Activated naive CD8-positive, alpha-beta T cell treated with anti-CD3 and anti-CD28 coated beads, Interleukin-2, amount 10 ng/mL, durations not matched to agents 7 days and 5 days (primary cell): ENCODE measurements at regions not wholly inside any gene's neighbourhood (a gene's known extent, or its start where the extent isn't known, plus 50 kb on each side); places are given as distances from the start of the nearest gene placed in this dataset.
"Not testable (repeated sequence)": the region's sequence is repeated elsewhere in the genome, so short reads cannot be mapped to it uniquely, and the experiment has no call there.

Experiments used
- ATAC-seq: fragments of 150-1000 bp; cut with Tn5 transposase; one replicate; pipeline ENCODE4 v1.10.0; 2021; ENCODE audit warnings: low read depth, moderate library complexity
- POLR2A ChIA-PET: fragments of 350-600 bp; sonication (Branson Sonifier 250); formaldehyde crosslinking; loops from one replicate; lab custom pipeline; 2021; ENCODE audit warnings: antibody characterized with exemption; lab: Charles Lee
- DNase-seq: peaks from one replicate; pipeline ENCODE4 v3.0.0; 2021
- H3K27ac Mint-ChIP-seq: one replicate; pipeline ENCODE4 v1.8.0; 2022; ENCODE audit warnings: mild to moderate bottlenecking, mixed read lengths
- H3K27me3 Mint-ChIP-seq: one replicate; pipeline ENCODE4 v1.8.0; 2022; ENCODE audit warnings: mild to moderate bottlenecking, moderate library complexity, mixed read lengths
- H3K36me3 Mint-ChIP-seq: one replicate; pipeline ENCODE4 v1.8.0; 2021; ENCODE audit warnings: mild to moderate bottlenecking, mixed read lengths
- H3K4me1 Mint-ChIP-seq: one replicate; pipeline ENCODE4 v1.8.0; 2021; ENCODE audit warnings: mixed read lengths
- H3K4me3 Mint-ChIP-seq: one replicate; pipeline ENCODE4 v1.8.0; 2022; ENCODE audit warnings: mild to moderate bottlenecking, moderate library complexity, mixed read lengths
- H3K9me3 Mint-ChIP-seq: one replicate; pipeline ENCODE4 v1.8.0; 2021; ENCODE audit warnings: mixed read lengths

- no peak overlapping the region for H3K27ac Mint-ChIP-seq
- POLR2A ChIA-PET: no interaction called here
- ATAC-seq (no peak), DNase-seq (no peak)
- no peaks in the 10 kb centered on the region for H3K27me3 Mint-ChIP-seq
- H3K9me3 Mint-ChIP-seq: no peaks in the 10 kb centered on the region
- H3K4me3 Mint-ChIP-seq: no peak overlapping the region
- no peaks in the 10 kb centered on the region for H3K36me3 Mint-ChIP-seq
- H3K4me1 Mint-ChIP-seq: no peaks in the 10 kb centered on the region
Measured at GRCh38 chr3:163521261-163521660, 1557.0 kb downstream of the SI start.

GRCh38 chr3:163518065-163518464 is 1560.2 kb downstream of the SI start:
- H3K4me1 Mint-ChIP-seq: no peaks in the 10 kb centered on the region
- no peak overlapping the region for H3K4me3 Mint-ChIP-seq
- POLR2A ChIA-PET: no interaction called here
- H3K27me3 Mint-ChIP-seq: no peaks in the 10 kb centered on the region
- DNase-seq (no peak), ATAC-seq (no peak)
- H3K36me3 Mint-ChIP-seq: no peaks in the 10 kb centered on the region
- H3K27ac Mint-ChIP-seq: no peak overlapping the region
- no peaks in the 10 kb centered on the region for H3K9me3 Mint-ChIP-seq

- Mint-ChIP-seq H3K36me3 (no peaks in the 10 kb centered on the region), H3K27me3 (no peaks in the 10 kb centered on the region), H3K27ac (no peak overlapping the region), H3K4me3 (no peak overlapping the region), H3K9me3 (no peaks in the 10 kb centered on the region), H3K4me1 (no peaks in the 10 kb centered on the region)
- no peak for DNase-seq
- POLR2A ChIA-PET: no interaction called here
- ATAC-seq: no peak
Measured at GRCh38 chr3:163513149-163513657, 1565.1 kb downstream of the SI start.

- no peak for ATAC-seq
- POLR2A ChIA-PET: no interaction called here
Measured at GRCh38 chr3:163508206-163508605, 1570.1 kb downstream of the SI start.

GRCh38 chr3:163504974-163505373 is 1573.3 kb downstream of the SI start:
- Mint-ChIP-seq H3K36me3 (no peaks in the 10 kb centered on the region), H3K27ac (no peak overlapping the region), H3K4me3 (no peak overlapping the region), H3K27me3 (no peaks in the 10 kb centered on the region), H3K9me3 (peaks cover 2% of the 10 kb centered on the region), H3K4me1 (no peaks in the 10 kb centered on the region)
- ATAC-seq (no peak), DNase-seq (no peak)
- POLR2A ChIA-PET: no interaction called here

More at GRCh38 chr3:163508206-163508605, 1570.1 kb downstream of the SI start:
- Mint-ChIP-seq H3K9me3 (peaks cover 2% of the 10 kb centered on the region), H3K27ac (no peak overlapping the region), H3K4me3 (no peak overlapping the region), H3K4me1 (no peaks in the 10 kb centered on the region), H3K36me3 (no peaks in the 10 kb centered on the region), H3K27me3 (no peaks in the 10 kb centered on the region)
- no peak for DNase-seq

DNA sequence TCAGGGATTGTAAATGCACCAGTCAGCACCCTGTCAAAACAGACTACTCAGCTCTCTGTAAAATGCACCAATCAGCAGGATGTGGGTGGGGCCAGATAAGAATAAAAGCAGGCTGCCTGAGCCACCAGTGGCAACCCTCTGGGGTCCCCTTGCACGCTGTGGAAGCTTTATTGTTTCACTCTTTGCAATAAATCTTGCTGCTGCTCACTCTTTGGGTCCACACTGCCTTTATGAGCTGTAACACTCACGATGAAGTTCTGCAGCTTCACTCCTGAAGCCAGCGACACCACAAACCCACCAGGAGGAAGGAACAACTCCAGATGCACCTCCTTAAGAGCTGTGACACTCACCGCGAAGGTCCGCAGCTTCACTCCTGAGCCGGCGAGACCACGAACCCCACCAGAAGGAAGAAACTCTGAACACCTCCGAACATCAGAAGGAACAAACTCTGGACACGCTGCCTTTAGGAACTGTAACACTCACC is 1578.5 kb downstream of the SI start:
- H3K4me3 Mint-ChIP-seq, H3K9me3 Mint-ChIP-seq, ATAC-seq, H3K27me3 Mint-ChIP-seq, H3K4me1 Mint-ChIP-seq, POLR2A ChIA-PET, H3K27ac Mint-ChIP-seq, H3K36me3 Mint-ChIP-seq, DNase-seq: not testable (repeated sequence)

- H3K9me3 Mint-ChIP-seq: not testable (repeated sequence)
Measured at GRCh38 chr3:163498842-163499735, 1579.2 kb downstream of the SI start.

GRCh38 chr3:163491714-163492113 is 1586.6 kb downstream of the SI start:
- Mint-ChIP-seq H3K9me3 (no peaks in the 10 kb centered on the region), H3K4me3 (no peak overlapping the region), H3K27me3 (no peaks in the 10 kb centered on the region), H3K4me1 (no peaks in the 10 kb centered on the region), H3K27ac (no peak overlapping the region), H3K36me3 (no peaks in the 10 kb centered on the region)
- DNase-seq: no peak
- POLR2A ChIA-PET: no interaction called here
- no peak for ATAC-seq

More at GRCh38 chr3:163498842-163499735, 1579.2 kb downstream of the SI start:
- H3K36me3 Mint-ChIP-seq, ATAC-seq, DNase-seq, POLR2A ChIA-PET, H3K4me1 Mint-ChIP-seq, H3K27ac Mint-ChIP-seq, H3K4me3 Mint-ChIP-seq, H3K27me3 Mint-ChIP-seq: not testable (repeated sequence)

GRCh38 chr3:163490119-163490518 is 1588.2 kb downstream of the SI start:
- POLR2A ChIA-PET: no interaction called here
- ATAC-seq (no peak), DNase-seq (peak; percentile 35)
- Mint-ChIP-seq H3K4me1 (no peaks in the 10 kb centered on the region), H3K36me3 (no peaks in the 10 kb centered on the region), H3K4me3 (no peak overlapping the region), H3K27me3 (no peaks in the 10 kb centered on the region), H3K9me3 (no peaks in the 10 kb centered on the region), H3K27ac (no peak overlapping the region)

DNA sequence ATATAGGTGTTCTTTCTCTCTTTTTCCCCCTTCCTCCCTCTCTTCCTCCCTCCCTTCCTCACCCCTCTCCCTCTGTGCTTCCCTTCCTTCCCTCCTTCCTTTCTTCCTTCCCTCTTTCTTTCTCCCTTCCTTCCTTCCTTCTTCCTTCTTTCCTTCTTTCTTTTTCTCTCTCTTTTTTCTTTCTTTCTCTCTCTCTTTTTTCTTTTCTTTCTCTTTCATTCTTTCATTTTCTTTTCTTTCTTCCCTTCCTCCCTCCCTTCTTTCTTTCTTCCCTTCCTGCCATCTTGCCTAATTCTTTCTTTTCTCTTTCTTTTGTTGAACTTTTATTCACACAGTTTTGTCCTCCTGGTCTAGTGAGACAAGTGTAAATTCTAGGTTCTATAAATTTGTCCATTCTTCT is 1595.6 kb downstream of the SI start:
- ATAC-seq: no peak
- H3K27ac Mint-ChIP-seq: no peak overlapping the region
- H3K27me3 Mint-ChIP-seq: no peaks in the 10 kb centered on the region
- POLR2A ChIA-PET: no interaction called here
- H3K4me3 Mint-ChIP-seq: no peak overlapping the region
- DNase-seq: no peak
- H3K9me3 Mint-ChIP-seq: peaks cover 2% of the 10 kb centered on the region
- H3K4me1 Mint-ChIP-seq: no peaks in the 10 kb centered on the region
- no peaks in the 10 kb centered on the region for H3K36me3 Mint-ChIP-seq

DNA sequence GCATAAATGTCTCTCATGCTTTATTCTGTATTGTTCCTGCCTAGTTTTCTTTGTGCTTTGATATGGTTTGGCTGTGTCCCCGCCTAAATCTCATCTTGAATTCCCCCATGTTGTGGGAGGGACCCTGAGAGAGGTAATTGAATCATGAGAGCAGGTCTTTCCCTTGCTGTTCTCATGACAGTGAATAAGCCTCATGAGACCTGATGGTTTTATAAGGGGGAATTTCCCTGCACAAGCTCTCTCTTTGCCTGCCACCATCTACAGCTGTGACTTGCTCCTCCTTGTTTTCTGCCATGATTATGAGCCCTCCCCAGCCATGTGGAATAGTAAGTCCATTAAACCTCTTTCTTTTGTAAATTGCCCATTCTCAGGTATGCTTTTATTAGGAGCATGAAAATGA is 1596.6 kb downstream of the SI start:
- POLR2A ChIA-PET: no interaction called here
- H3K4me1 Mint-ChIP-seq: no peaks in the 10 kb centered on the region
- H3K9me3 Mint-ChIP-seq: peaks cover 2% of the 10 kb centered on the region
- H3K36me3 Mint-ChIP-seq: no peaks in the 10 kb centered on the region
- no peak overlapping the region for H3K4me3 Mint-ChIP-seq
- no peak overlapping the region for H3K27ac Mint-ChIP-seq
- ATAC-seq (no peak), DNase-seq (no peak)
- no peaks in the 10 kb centered on the region for H3K27me3 Mint-ChIP-seq

GRCh38 chr3:163476179-163476578 is 1602.1 kb downstream of the SI start:
- POLR2A ChIA-PET: no interaction called here
- no peaks in the 10 kb centered on the region for H3K27me3 Mint-ChIP-seq

DNA sequence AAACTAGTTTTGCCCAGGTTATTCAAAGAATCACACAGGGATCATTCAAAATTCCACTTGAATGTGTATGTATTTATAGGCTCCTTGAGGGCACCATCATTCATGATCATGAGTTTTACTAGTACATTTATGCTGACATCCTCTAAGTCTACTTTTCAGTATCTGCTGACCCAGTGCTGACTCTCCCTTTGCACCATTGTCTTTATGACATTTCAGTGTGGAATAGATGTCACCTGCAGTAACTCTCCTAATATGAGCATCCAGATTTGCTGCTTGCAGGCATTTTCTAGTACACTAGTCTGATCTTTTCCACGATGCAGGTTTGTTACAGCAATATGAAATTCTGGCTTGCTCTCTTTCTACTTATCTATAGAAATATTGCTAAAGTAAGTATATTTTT is 1603.5 kb downstream of the SI start:
- POLR2A ChIA-PET: no interaction called here
- no peaks in the 10 kb centered on the region for H3K27me3 Mint-ChIP-seq
- H3K4me3 Mint-ChIP-seq: no peak overlapping the region

More at GRCh38 chr3:163476179-163476578, 1602.1 kb downstream of the SI start:
- Mint-ChIP-seq H3K4me3 (no peak overlapping the region), H3K9me3 (peaks cover 4% of the 10 kb centered on the region), H3K27ac (no peak overlapping the region), H3K4me1 (no peaks in the 10 kb centered on the region), H3K36me3 (no peaks in the 10 kb centered on the region)
- no peak for ATAC-seq
- DNase-seq: no peak

More for the DNA sequence above, 1603.5 kb downstream of the SI start:
- Mint-ChIP-seq H3K27ac (no peak overlapping the region), H3K4me1 (no peaks in the 10 kb centered on the region), H3K9me3 (peaks cover 4% of the 10 kb centered on the region), H3K36me3 (no peaks in the 10 kb centered on the region)
- DNase-seq (no peak), ATAC-seq (no peak)
